Renal cortical epithelial cell (primary cell): ENCODE measurements at regions not wholly inside any gene's neighbourhood (a gene's known extent, or its start where the extent isn't known, plus 50 kb on each side); places are given as distances from the start of the nearest gene placed in this dataset.

Experiments used
- DNase-seq: peaks from one replicate; pipeline ENCODE4 v3.0.0-alpha.2; 2011; ENCODE audit warnings: low read depth

GRCh38 chr2:8472545-8473323 is 209.1 kb upstream of the ID2 start:
- no peak for DNase-seq

GRCh38 chr2:8475349-8476031 is 206.4 kb upstream of the ID2 start:
- no peak for DNase-seq

GRCh38 chr2:8477552-8478470 is 204.0 kb upstream of the ID2 start:
- DNase-seq = peak; percentile 98

- DNase-seq = no peak
Observed at GRCh38 chr2:8478471-8478793, 203.4 kb upstream of the ID2 start.

- no peak for DNase-seq
Observed at GRCh38 chr2:8479298-8479697, 202.6 kb upstream of the ID2 start.

GRCh38 chr2:8480915-8481314 is 200.9 kb upstream of the ID2 start:
- no peak for DNase-seq

- DNase-seq = peak; percentile 88
Observed at GRCh38 chr2:8481463-8482009, 200.3 kb upstream of the ID2 start.

GRCh38 chr2:8482432-8482831 is 199.4 kb upstream of the ID2 start:
- DNase-seq = no peak

- DNase-seq = no peak
Observed at GRCh38 chr2:8484502-8485283, 197.2 kb upstream of the ID2 start.

GRCh38 chr2:8485736-8486135 is 196.1 kb upstream of the ID2 start:
- DNase-seq = no peak

GRCh38 chr2:8486141-8486540 is 195.7 kb upstream of the ID2 start:
- no peak for DNase-seq

GRCh38 chr2:8487461-8487932 is 194.4 kb upstream of the ID2 start:
- DNase-seq = no peak

GRCh38 chr2:8488001-8488738 is 193.7 kb upstream of the ID2 start:
- DNase-seq = no peak

- no peak for DNase-seq
Observed at GRCh38 chr2:8489221-8489620, 192.6 kb upstream of the ID2 start.

- no peak for DNase-seq
Observed at GRCh38 chr2:8489751-8490150, 192.1 kb upstream of the ID2 start.

- no peak for DNase-seq
Observed at GRCh38 chr2:8490166-8490721, 191.6 kb upstream of the ID2 start.

- DNase-seq = no peak
Observed at GRCh38 chr2:8491296-8492027, 190.4 kb upstream of the ID2 start.

- no peak for DNase-seq
Observed at GRCh38 chr2:8494151-8494550, 187.7 kb upstream of the ID2 start.

GRCh38 chr2:8494589-8494988 is 187.3 kb upstream of the ID2 start:
- DNase-seq = peak; percentile 78
